PC-9 (cell line): ENCODE measurements at regions not wholly inside any gene's neighbourhood (a gene's known extent, or its start where the extent isn't known, plus 50 kb on each side); places are given as distances from the start of the nearest gene placed in this dataset.

ENCODE experiments used
- CTCF ChIP-seq: fragments of 200-600 bp; sonication (generic); conservative IDR thresholded peaks from 2 replicates; pipeline ENCODE4 v1.6.1; 2017; ENCODE audit warnings: mixed run types, antibody characterized with exemption, mild to moderate bottlenecking, moderate library complexity
- EZH2 ChIP-seq: fragments of 200-600 bp; sonication (generic); IDR thresholded peaks from 2 replicates; pipeline ENCODE4 v1.8.0; 2017; ENCODE audit warnings: antibody characterized with exemption, low read depth

GRCh38 chr14:101055106-101055662 lies 151.7 kb upstream of the RTL1 start:
- TF ChIP-seq CTCF = no peak
- no peak for TF ChIP-seq EZH2
